ENCODE measurements at regions not wholly inside any gene's neighbourhood (a gene's known extent, or its start where the extent isn't known, plus 50 kb on each side); places are given as distances from the start of the nearest gene placed in this dataset.

GRCh38 chr11:98679673-98680072 lies 341.1 kb upstream of the CNTN5 start:
- no peaks in the 10 kb centered on the region for H4K20me1 ChIP-seq (replicated peaks; ENCODE audit: control insufficient read depth, insufficient read depth, low read length)
- no peak for DNase-seq (ENCODE audit: extremely low read depth in 1 of 4, low spot score in 3 of 4)
- CTCF ChIA-PET (ENCODE audit: low intra/inter-chr PET ratio): no interaction called here
- WGBS (ENCODE audit: insufficient coverage, low coverage, missing lambda C conversion rate): 17% methylated on average over 1 of the region's 1 CpG
- H3K36me3 ChIP-seq (ENCODE audit: control insufficient read depth, insufficient read depth, low read length): no peaks in the 10 kb centered on the region
- no peak overlapping the region for H3K4me3 ChIP-seq
- H3K4me1 ChIP-seq (replicated peaks in 1 of 2; ENCODE audit: control insufficient read depth in 2 of 2, insufficient read depth in 2 of 2, low read length in 2 of 2): no peaks in the 10 kb centered on the region
- H3K9me3 ChIP-seq (replicated peaks; ENCODE audit: control insufficient read depth, insufficient read depth, low read depth, low read length): no peaks in the 10 kb centered on the region
- BruUV-seq (replicated peaks): no TSS peak
- H2AFZ ChIP-seq (ENCODE audit: low read depth, low read length): no peak overlapping the region
- H3K9me1 ChIP-seq (ENCODE audit: control insufficient read depth, insufficient read depth, low read length): no peaks in the 10 kb centered on the region
- POLR2A ChIA-PET: no interaction called here
- H3K27ac ChIP-seq (ENCODE audit: extremely low read depth, low read depth, low read length): no peak overlapping the region
- H3K27me3 ChIP-seq (ENCODE audit: control insufficient read depth in 2 of 2, insufficient read depth in 2 of 2, low read length in 2 of 2): no peaks in the 10 kb centered on the region
- no peak overlapping the region for H3K9ac ChIP-seq (ENCODE audit: insufficient read depth in 1 of 2, low read depth in 2 of 2, low read length in 2 of 2)
- H3K4me2 ChIP-seq (ENCODE audit: insufficient read depth, low read length): no peak overlapping the region
- no peaks in the 10 kb centered on the region for H3K79me2 ChIP-seq (ENCODE audit: control insufficient read depth, insufficient read depth, low read length)
- intact Hi-C loops (cut with micrococcal nuclease) (no loop called here), in situ Hi-C loops (cut with MboI) (no loop called here)
- ATAC-seq: no peak
- no peak for FAIRE-seq
- TF ChIP-seq TCF3 (CRISPR knock-in tag; IDR thresholded peaks at IDR 0.05): no peak
- no peak for TF ChIP-seq BMI1 (IDR thresholded peaks at IDR 0.05; ENCODE audit: low read length)
- TF ChIP-seq ZNF695 (CRISPR knock-in tag; IDR thresholded peaks at IDR 0.05): no peak
- TF ChIP-seq HSF4 (CRISPR knock-in tag; IDR thresholded peaks at IDR 0.05; ENCODE audit: borderline replicate concordance): no peak
- no peak for TF ChIP-seq RCOR1 (IDR thresholded peaks at IDR 0.05; ENCODE audit: borderline replicate concordance in 1 of 2, low read depth in 2 of 2, low read length in 2 of 2)
- TF ChIP-seq PCBP1 (IDR thresholded peaks at IDR 0.05; ENCODE audit: low read depth, low read length, poor library complexity, severe bottlenecking): no peak
- TF ChIP-seq ZBTB2 (IDR thresholded peaks at IDR 0.05): no peak
- TF ChIP-seq DDX20 (tag; IDR thresholded peaks at IDR 0.05; ENCODE audit: low read depth): no peak
- TF ChIP-seq, protein P1, sequence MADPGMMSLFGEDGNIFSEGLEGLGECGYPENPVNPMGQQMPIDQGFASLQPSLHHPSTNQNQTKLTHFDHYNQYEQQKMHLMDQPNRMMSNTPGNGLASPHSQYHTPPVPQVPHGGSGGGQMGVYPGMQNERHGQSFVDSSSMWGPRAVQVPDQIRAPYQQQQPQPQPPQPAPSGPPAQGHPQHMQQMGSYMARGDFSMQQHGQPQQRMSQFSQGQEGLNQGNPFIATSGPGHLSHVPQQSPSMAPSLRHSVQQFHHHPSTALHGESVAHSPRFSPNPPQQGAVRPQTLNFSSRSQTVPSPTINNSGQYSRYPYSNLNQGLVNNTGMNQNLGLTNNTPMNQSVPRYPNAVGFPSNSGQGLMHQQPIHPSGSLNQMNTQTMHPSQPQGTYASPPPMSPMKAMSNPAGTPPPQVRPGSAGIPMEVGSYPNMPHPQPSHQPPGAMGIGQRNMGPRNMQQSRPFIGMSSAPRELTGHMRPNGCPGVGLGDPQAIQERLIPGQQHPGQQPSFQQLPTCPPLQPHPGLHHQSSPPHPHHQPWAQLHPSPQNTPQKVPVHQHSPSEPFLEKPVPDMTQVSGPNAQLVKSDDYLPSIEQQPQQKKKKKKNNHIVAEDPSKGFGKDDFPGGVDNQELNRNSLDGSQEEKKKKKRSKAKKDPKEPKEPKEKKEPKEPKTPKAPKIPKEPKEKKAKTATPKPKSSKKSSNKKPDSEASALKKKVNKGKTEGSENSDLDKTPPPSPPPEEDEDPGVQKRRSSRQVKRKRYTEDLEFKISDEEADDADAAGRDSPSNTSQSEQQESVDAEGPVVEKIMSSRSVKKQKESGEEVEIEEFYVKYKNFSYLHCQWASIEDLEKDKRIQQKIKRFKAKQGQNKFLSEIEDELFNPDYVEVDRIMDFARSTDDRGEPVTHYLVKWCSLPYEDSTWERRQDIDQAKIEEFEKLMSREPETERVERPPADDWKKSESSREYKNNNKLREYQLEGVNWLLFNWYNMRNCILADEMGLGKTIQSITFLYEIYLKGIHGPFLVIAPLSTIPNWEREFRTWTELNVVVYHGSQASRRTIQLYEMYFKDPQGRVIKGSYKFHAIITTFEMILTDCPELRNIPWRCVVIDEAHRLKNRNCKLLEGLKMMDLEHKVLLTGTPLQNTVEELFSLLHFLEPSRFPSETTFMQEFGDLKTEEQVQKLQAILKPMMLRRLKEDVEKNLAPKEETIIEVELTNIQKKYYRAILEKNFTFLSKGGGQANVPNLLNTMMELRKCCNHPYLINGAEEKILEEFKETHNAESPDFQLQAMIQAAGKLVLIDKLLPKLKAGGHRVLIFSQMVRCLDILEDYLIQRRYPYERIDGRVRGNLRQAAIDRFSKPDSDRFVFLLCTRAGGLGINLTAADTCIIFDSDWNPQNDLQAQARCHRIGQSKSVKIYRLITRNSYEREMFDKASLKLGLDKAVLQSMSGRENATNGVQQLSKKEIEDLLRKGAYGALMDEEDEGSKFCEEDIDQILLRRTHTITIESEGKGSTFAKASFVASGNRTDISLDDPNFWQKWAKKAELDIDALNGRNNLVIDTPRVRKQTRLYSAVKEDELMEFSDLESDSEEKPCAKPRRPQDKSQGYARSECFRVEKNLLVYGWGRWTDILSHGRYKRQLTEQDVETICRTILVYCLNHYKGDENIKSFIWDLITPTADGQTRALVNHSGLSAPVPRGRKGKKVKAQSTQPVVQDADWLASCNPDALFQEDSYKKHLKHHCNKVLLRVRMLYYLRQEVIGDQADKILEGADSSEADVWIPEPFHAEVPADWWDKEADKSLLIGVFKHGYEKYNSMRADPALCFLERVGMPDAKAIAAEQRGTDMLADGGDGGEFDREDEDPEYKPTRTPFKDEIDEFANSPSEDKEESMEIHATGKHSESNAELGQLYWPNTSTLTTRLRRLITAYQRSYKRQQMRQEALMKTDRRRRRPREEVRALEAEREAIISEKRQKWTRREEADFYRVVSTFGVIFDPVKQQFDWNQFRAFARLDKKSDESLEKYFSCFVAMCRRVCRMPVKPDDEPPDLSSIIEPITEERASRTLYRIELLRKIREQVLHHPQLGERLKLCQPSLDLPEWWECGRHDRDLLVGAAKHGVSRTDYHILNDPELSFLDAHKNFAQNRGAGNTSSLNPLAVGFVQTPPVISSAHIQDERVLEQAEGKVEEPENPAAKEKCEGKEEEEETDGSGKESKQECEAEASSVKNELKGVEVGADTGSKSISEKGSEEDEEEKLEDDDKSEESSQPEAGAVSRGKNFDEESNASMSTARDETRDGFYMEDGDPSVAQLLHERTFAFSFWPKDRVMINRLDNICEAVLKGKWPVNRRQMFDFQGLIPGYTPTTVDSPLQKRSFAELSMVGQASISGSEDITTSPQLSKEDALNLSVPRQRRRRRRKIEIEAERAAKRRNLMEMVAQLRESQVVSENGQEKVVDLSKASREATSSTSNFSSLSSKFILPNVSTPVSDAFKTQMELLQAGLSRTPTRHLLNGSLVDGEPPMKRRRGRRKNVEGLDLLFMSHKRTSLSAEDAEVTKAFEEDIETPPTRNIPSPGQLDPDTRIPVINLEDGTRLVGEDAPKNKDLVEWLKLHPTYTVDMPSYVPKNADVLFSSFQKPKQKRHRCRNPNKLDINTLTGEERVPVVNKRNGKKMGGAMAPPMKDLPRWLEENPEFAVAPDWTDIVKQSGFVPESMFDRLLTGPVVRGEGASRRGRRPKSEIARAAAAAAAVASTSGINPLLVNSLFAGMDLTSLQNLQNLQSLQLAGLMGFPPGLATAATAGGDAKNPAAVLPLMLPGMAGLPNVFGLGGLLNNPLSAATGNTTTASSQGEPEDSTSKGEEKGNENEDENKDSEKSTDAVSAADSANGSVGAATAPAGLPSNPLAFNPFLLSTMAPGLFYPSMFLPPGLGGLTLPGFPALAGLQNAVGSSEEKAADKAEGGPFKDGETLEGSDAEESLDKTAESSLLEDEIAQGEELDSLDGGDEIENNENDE (IDR thresholded peaks at IDR 0.05; ENCODE audit: low read depth, low read length): no peak

All from K562 (cell line).